HL-60 (cell line): ENCODE measurements at regions not wholly inside any gene's neighbourhood (a gene's known extent, or its start where the extent isn't known, plus 50 kb on each side); places are given as distances from the start of the nearest gene placed in this dataset.

Source experiments
- DNase-seq, 2 experiments: peaks; one replicate each; pipeline ENCODE4 v3.0.0-alpha.2; 2010 to 2020; ENCODE audit warnings: low read depth in 1 of 2, low spot score in 1 of 2
- H3K27ac ChIP-seq: fragments of 250-450 bp; sonication (Bioruptor Pico); replicated peaks from 2 replicates; pipeline ENCODE4 v1.5.1; 2020; ENCODE audit warnings: mild to moderate bottlenecking, moderate library complexity
- H3K27me3 ChIP-seq: fragments of 250-450 bp; sonication (Bioruptor Pico); 2 replicates; pipeline ENCODE4 v1.5.1; 2021; ENCODE audit warnings: mild to moderate bottlenecking, moderate library complexity; ENCODE audit not compliant: insufficient read depth, poor library complexity, severe bottlenecking
- H3K4me3 ChIP-seq: replicated peaks from 2 replicates; pipeline ENCODE4 v1.5.1; 2011; ENCODE audit warnings: mild to moderate bottlenecking, control low read depth, low read length; ENCODE audit not compliant: insufficient read depth
- CTCF ChIP-seq: IDR thresholded peaks from one replicate; pipeline ENCODE4 v1.5.1; 2011; ENCODE audit warnings: low read length, control low read depth, inconsistent platforms; ENCODE audit not compliant: insufficient read depth
- GABPA ChIP-seq: IDR thresholded peaks from 2 replicates; pipeline ENCODE4 v1.6.1; 2012; ENCODE audit warnings: low read depth
- POLR2AphosphoS5 ChIP-seq: IDR thresholded peaks from 2 replicates; pipeline ENCODE4 v1.6.1; 2012; ENCODE audit warnings: low read depth
- REST ChIP-seq: IDR thresholded peaks from 2 replicates; pipeline ENCODE4 v1.6.1; 2012; ENCODE audit warnings: low read depth; ENCODE audit not compliant: insufficient replicate concordance
- SPI1 ChIP-seq: IDR thresholded peaks from 2 replicates; pipeline ENCODE4 v1.6.1; 2012; ENCODE audit warnings: low read depth, mild to moderate bottlenecking, borderline replicate concordance

GRCh38 chr6:28588666-28589065 lies 63.0 kb downstream of the GPX5 start:
- H3K4me3 ChIP-seq, result no peak overlapping the region
- no peak overlapping the region for H3K27ac ChIP-seq
- no peak for DNase-seq
- TF ChIP-seq POLR2AphosphoS5, result no peak
- TF ChIP-seq CTCF, result no peak
- TF ChIP-seq REST, result no peak
- TF ChIP-seq SPI1, result no peak
- TF ChIP-seq GABPA, result no peak
- H3K27me3 ChIP-seq, result peaks cover 18% of the 10 kb centered on the region

DNA sequence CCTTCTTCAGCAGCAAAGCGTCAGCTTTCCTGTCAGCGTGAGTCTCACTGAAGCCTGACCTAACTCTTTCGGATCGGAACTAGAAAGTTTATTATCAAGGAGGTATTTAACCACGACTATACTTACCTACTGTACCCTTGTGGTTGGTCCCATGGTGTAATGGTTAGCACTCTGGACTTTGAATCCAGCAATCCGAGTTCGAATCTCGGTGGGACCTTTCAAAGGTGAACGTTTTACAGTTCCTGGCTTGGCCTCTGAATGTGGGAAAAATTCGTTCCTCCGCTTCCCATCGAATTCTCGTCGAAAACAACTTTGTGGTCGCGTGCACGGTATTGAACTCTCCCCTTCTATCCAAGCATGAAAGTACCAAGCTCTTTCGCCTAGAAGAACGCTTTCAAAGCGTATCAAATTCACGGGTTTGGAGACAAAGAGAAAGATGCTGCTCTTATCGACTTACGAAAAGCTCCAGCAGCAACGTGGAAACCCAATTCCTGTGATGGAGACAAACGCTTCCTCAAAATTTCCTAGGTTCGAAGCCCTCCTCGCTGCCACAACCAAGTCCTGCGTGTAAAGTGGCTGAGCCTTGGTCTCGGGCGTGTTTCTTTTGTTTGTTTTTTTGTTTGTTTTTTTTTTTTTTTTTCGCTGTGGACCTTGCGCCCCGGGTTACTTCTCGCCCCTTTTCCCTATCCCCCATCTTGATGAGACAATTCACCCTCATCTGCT lies 63.7 kb downstream of the GPX5 start:
- Histone ChIP-seq H3K4me3 (no peak overlapping the region), H3K27me3 (peaks cover 18% of the 10 kb centered on the region), H3K27ac (no peak overlapping the region)
- DNase-seq, result peak in 1 of 2 experiments; percentile 17
- TF ChIP-seq CTCF (no peak), GABPA (no peak), SPI1 (no peak), POLR2AphosphoS5 (no peak), REST (no peak)

- TF ChIP-seq REST (no peak), SPI1 (no peak)
- Histone ChIP-seq H3K27ac (no peak overlapping the region), H3K4me3 (no peak overlapping the region), H3K27me3 (peaks cover 18% of the 10 kb centered on the region)
- no peak for DNase-seq
Observed at GRCh38 chr6:28589957-28590349, 64.3 kb downstream of the GPX5 start.
